Kidney (tissue), 13 donors: ENCODE measurements at regions not wholly inside any gene's neighbourhood (a gene's known extent, or its start where the extent isn't known, plus 50 kb on each side); places are given as distances from the start of the nearest gene placed in this dataset.

Experiments used
- DNase-seq, 5 donors: peaks; one replicate each; pipeline ENCODE4 v3.0.0-alpha.2; 2013 to 2020
- FAIRE-seq: peaks from 2 replicates; lab custom pipeline; 2012; peaks lifted over from hg19 to GRCh38; lab: Jason Lieb, UNC
- H3K27ac ChIP-seq, 2 donors: one replicate each; pipeline ENCODE4 v1.7.0; 2013; ENCODE audit warnings: low read depth in 2 of 2, low read length in 2 of 2, inconsistent platforms in 1 of 2
- H3K27me3 ChIP-seq: one replicate; pipeline ENCODE4 v1.7.1; 2013; ENCODE audit warnings: low read length, inconsistent platforms; ENCODE audit not compliant: control insufficient read depth, insufficient read depth
- H3K36me3 ChIP-seq, 3 donors: one replicate each; pipeline versions ENCODE4 v1.7.0 to v1.7.1; 2013; ENCODE audit warnings: low read length in 3 of 3, control low read depth in 1 of 3, inconsistent platforms in 1 of 3; ENCODE audit not compliant: insufficient read depth in 3 of 3, control insufficient read depth in 2 of 3
- H3K4me1 ChIP-seq, 3 donors: one replicate each; pipeline versions ENCODE4 v1.7.0 to v1.7.1; 2013; ENCODE audit warnings: low read length in 3 of 3, inconsistent platforms in 1 of 3, low read depth in 1 of 3; ENCODE audit not compliant: control insufficient read depth in 2 of 3, insufficient read depth in 2 of 3
- H3K4me3 ChIP-seq, 3 donors: one replicate each; pipeline versions ENCODE4 v1.7.0 to v1.8.1; 2013; ENCODE audit warnings: low read length in 3 of 3, control low read depth in 1 of 3, inconsistent platforms in 1 of 3
- H3K9ac ChIP-seq, 3 donors: one replicate each; pipeline versions ENCODE4 v1.7.0 to v1.7.1; 2013; ENCODE audit warnings: low read length in 3 of 3, control low read depth in 1 of 3, inconsistent platforms in 1 of 3
- H3K9me3 ChIP-seq, 3 donors: one replicate each; pipeline versions ENCODE4 v1.7.0 to v1.7.1; 2013; ENCODE audit warnings: low read length in 3 of 3, control low read depth in 1 of 3, inconsistent platforms in 1 of 3; ENCODE audit not compliant: control insufficient read depth in 2 of 3, insufficient read depth in 1 of 3
- CTCF ChIP-seq: IDR thresholded peaks from 3 replicates; pipeline ENCODE4 v1.5.1; 2012; ENCODE audit warnings: mild to moderate bottlenecking, moderate library complexity, borderline replicate concordance; ENCODE audit not compliant: insufficient read depth; ENCODE audit errors: extremely low read depth
- intact Hi-C: fragments of 100-400 bp; cut with DNase I; formaldehyde crosslinking; loops from one replicate; pipeline ENCODE4 v1.11.1; 2022
- donor health status: control.
- donor health status: control.
- donor health status: control.
- donor health status: control.
- donor health status: control.
- donor health status: DM: yes; HTN: yes; CAD: no.
- donor health status: Normal renal cell carcinoma (clear cell type).

- no peaks in the 10 kb centered on the region for H3K36me3 ChIP-seq
- no peaks in the 10 kb centered on the region for H3K4me1 ChIP-seq
- H3K9me3 ChIP-seq: no peaks in the 10 kb centered on the region
- no peaks in the 10 kb centered on the region for H3K27me3 ChIP-seq
- intact Hi-C loops: no loop called here
- no peak overlapping the region for H3K27ac ChIP-seq
- H3K4me3 ChIP-seq: no peak overlapping the region
- no peak for DNase-seq
- FAIRE-seq: no peak
- TF ChIP-seq CTCF: no peak
- no peak overlapping the region for H3K9ac ChIP-seq
Measured at GRCh38 chr10:65518379-65518778, 1407.5 kb upstream of the LRRTM3 start.

- no peak for FAIRE-seq
- intact Hi-C loops: no loop called here
- no peaks in the 10 kb centered on the region for H3K36me3 ChIP-seq
- TF ChIP-seq CTCF: no peak
- H3K27ac ChIP-seq: no peak overlapping the region
- H3K4me1 ChIP-seq: no peaks in the 10 kb centered on the region
- no peak overlapping the region for H3K4me3 ChIP-seq
- H3K27me3 ChIP-seq: no peaks in the 10 kb centered on the region
- no peak for DNase-seq
- H3K9me3 ChIP-seq: no peaks in the 10 kb centered on the region
- no peak overlapping the region for H3K9ac ChIP-seq
Measured at GRCh38 chr10:65528986-65529385, 1396.8 kb upstream of the LRRTM3 start.

- FAIRE-seq (no peak), DNase-seq (no peak)
- no peaks in the 10 kb centered on the region for H3K9me3 ChIP-seq
- H3K9ac ChIP-seq: no peak overlapping the region
- no peak overlapping the region for H3K27ac ChIP-seq
- H3K36me3 ChIP-seq: no peaks in the 10 kb centered on the region
- no peak for TF ChIP-seq CTCF
- intact Hi-C loops: no loop called here
- no peaks in the 10 kb centered on the region for H3K27me3 ChIP-seq
- H3K4me1 ChIP-seq: no peaks in the 10 kb centered on the region
- H3K4me3 ChIP-seq: no peak overlapping the region
Measured at GRCh38 chr10:65531545-65531944, 1394.3 kb upstream of the LRRTM3 start.

GRCh38 chr10:65534771-65535170, 1391.1 kb upstream of the LRRTM3 start:
- H3K4me1 ChIP-seq: no peaks in the 10 kb centered on the region
- TF ChIP-seq CTCF: no peak
- H3K4me3 ChIP-seq: no peak overlapping the region
- H3K9me3 ChIP-seq: no peaks in the 10 kb centered on the region
- intact Hi-C loops: no loop called here
- H3K27me3 ChIP-seq: no peaks in the 10 kb centered on the region
- FAIRE-seq: no peak
- DNase-seq: no peak
- no peak overlapping the region for H3K9ac ChIP-seq
- no peak overlapping the region for H3K27ac ChIP-seq
- no peaks in the 10 kb centered on the region for H3K36me3 ChIP-seq
